ENCODE measurements at regions not wholly inside any gene's neighbourhood (a gene's known extent, or its start where the extent isn't known, plus 50 kb on each side); places are given as distances from the start of the nearest gene placed in this dataset.

GRCh38 chr6:87943191-87943590, 104.5 kb upstream of the SPACA1 start:
- intact Hi-C loops (cut with DNase I): no loop called here
- TF ChIP-seq POLR2A (IDR thresholded peaks at IDR 0.05): no peak
- TF ChIP-seq CTCF (IDR thresholded peaks at IDR 0.05): no peak
- Histone ChIP-seq H3K36me3 (replicated peaks in 1 of 2; ENCODE audit: insufficient read depth in 1 of 2, low read depth in 2 of 2) (no peaks in the 10 kb centered on the region), H3K27me3 (no peaks in the 10 kb centered on the region), H3K27ac (no peak overlapping the region), H3K4me3 (no peak overlapping the region), H3K9me3 (no peaks in the 10 kb centered on the region), H3K4me1 (peaks cover 8% of the 10 kb centered on the region)
- 76 to 81% methylated on average over 3 of the region's 3 CpGs for WGBS, 2 donors
- DNase-seq (no peak), ATAC-seq (no peak)

GRCh38 chr6:87941556-87942358, 105.9 kb upstream of the SPACA1 start:
- no peak overlapping the region for H3K27ac ChIP-seq
- 51 to 52% methylated on average over 2 of the region's 2 CpGs for WGBS, 2 donors
- TF ChIP-seq POLR2A (IDR thresholded peaks at IDR 0.05): no peak
- TF ChIP-seq CTCF (IDR thresholded peaks at IDR 0.05): no peak

GRCh38 chr6:87939776-87940175, 107.9 kb upstream of the SPACA1 start:
- WGBS, 2 donors: 73 to 88% methylated on average over 1 of the region's 1 CpG
- no peak overlapping the region for H3K27ac ChIP-seq
- no peak overlapping the region for H3K4me3 ChIP-seq
- ATAC-seq (no peak), DNase-seq (no peak)
- no peaks in the 10 kb centered on the region for H3K9me3 ChIP-seq
- no peak for TF ChIP-seq POLR2A (IDR thresholded peaks at IDR 0.05)
- TF ChIP-seq CTCF (IDR thresholded peaks at IDR 0.05): no peak
- H3K4me1 ChIP-seq: peaks cover 3% of the 10 kb centered on the region
- H3K27me3 ChIP-seq: no peaks in the 10 kb centered on the region
- no peaks in the 10 kb centered on the region for H3K36me3 ChIP-seq (replicated peaks in 1 of 2; ENCODE audit: insufficient read depth in 1 of 2, low read depth in 2 of 2)
- intact Hi-C loops (cut with DNase I): loop anchor here (10.0 kb wide), 1 partner anchor 925 kb away; no protein-coding TSS in a partner anchor

More at GRCh38 chr6:87941556-87942358, 105.9 kb upstream of the SPACA1 start:
- Histone ChIP-seq H3K4me1 (peaks cover 8% of the 10 kb centered on the region), H3K4me3 (no peak overlapping the region), H3K36me3 (replicated peaks in 1 of 2; ENCODE audit: insufficient read depth in 1 of 2, low read depth in 2 of 2) (no peaks in the 10 kb centered on the region), H3K27me3 (no peaks in the 10 kb centered on the region), H3K9me3 (no peaks in the 10 kb centered on the region)
- ATAC-seq: no peak
- intact Hi-C loops (cut with DNase I): no loop called here
- no peak for DNase-seq

GRCh38 chr6:87938287-87938686, 109.4 kb upstream of the SPACA1 start:
- TF ChIP-seq CTCF (IDR thresholded peaks at IDR 0.05): no peak
- no peak overlapping the region for H3K4me3 ChIP-seq
- intact Hi-C loops (cut with DNase I): loop anchor here (10.0 kb wide), 1 partner anchor 927 kb away; no protein-coding TSS in a partner anchor
- no peak overlapping the region for H3K27ac ChIP-seq
- no peaks in the 10 kb centered on the region for H3K27me3 ChIP-seq
- DNase-seq (no peak), ATAC-seq (no peak)
- H3K9me3 ChIP-seq: no peaks in the 10 kb centered on the region
- WGBS, 2 donors: 83 to 85% methylated on average over 4 of the region's 4 CpGs
- no peaks in the 10 kb centered on the region for H3K4me1 ChIP-seq
- H3K36me3 ChIP-seq (replicated peaks in 1 of 2; ENCODE audit: insufficient read depth in 1 of 2, low read depth in 2 of 2): no peaks in the 10 kb centered on the region

- Histone ChIP-seq H3K27ac (no peak overlapping the region), H3K9me3 (no peaks in the 10 kb centered on the region), H3K36me3 (replicated peaks in 1 of 2; ENCODE audit: insufficient read depth in 1 of 2, low read depth in 2 of 2) (no peaks in the 10 kb centered on the region), H3K27me3 (no peaks in the 10 kb centered on the region), H3K4me3 (no peak overlapping the region), H3K4me1 (no peaks in the 10 kb centered on the region)
- WGBS, 2 donors: 68 to 71% methylated on average over 9 of the region's 9 CpGs
- intact Hi-C loops (cut with DNase I): loop anchor here (10.0 kb wide), 1 partner anchor 929 kb away; no protein-coding TSS in a partner anchor
- DNase-seq (no peak), ATAC-seq (no peak)
- TF ChIP-seq CTCF (IDR thresholded peaks at IDR 0.05): no peak
- TF ChIP-seq POLR2A (IDR thresholded peaks at IDR 0.05): no peak
These were observed 111.6 kb upstream of the SPACA1 start for GRCh38 chr6:87936065-87936464.

Measured in body of pancreas (tissue), 4 donors.